Calu3 (cell line): ENCODE measurements at regions not wholly inside any gene's neighbourhood (a gene's known extent, or its start where the extent isn't known, plus 50 kb on each side); places are given as distances from the start of the nearest gene placed in this dataset.
"Not testable (repeated sequence)": the region's sequence is repeated elsewhere in the genome, so short reads cannot be mapped to it uniquely, and the experiment has no call there.

ENCODE experiments used
- BruUV-seq: library from RNA; stranded (reverse); fragments of 400-500 nt; replicated peaks from 2 replicates; lab custom pipeline; 2021; lab: Mats Ljungman, UMichigan
- CTCF ChIA-PET: fragments of 300-600 bp; sonication (Branson Sonifier 250); formaldehyde crosslinking; loops from one replicate; lab custom pipeline; 2022; ENCODE audit warnings: antibody characterized with exemption; lab: Charles Lee
- DNase-seq: peaks from one replicate; pipeline ENCODE4 v3.0.0; 2022
- H3K27ac Mint-ChIP-seq: one replicate; pipeline ENCODE4 v1.8.0; 2022; ENCODE audit warnings: mixed read lengths; ENCODE audit not compliant: unreplicated experiment
- H3K27me3 Mint-ChIP-seq: one replicate; pipeline ENCODE4 v1.8.0; 2022; ENCODE audit warnings: mixed read lengths; ENCODE audit not compliant: unreplicated experiment
- H3K36me3 Mint-ChIP-seq: one replicate; pipeline ENCODE4 v1.8.0; 2022; ENCODE audit warnings: mild to moderate bottlenecking, moderate library complexity, mixed read lengths; ENCODE audit not compliant: insufficient read depth, unreplicated experiment
- H3K4me1 Mint-ChIP-seq: one replicate; pipeline ENCODE4 v1.8.0; 2022; ENCODE audit warnings: mild to moderate bottlenecking, low read depth, mixed read lengths; ENCODE audit not compliant: unreplicated experiment
- H3K4me3 Mint-ChIP-seq: one replicate; pipeline ENCODE4 v1.8.0; 2022; ENCODE audit warnings: mild to moderate bottlenecking, low read depth, moderate library complexity, mixed read lengths; ENCODE audit not compliant: unreplicated experiment
- H3K9me3 Mint-ChIP-seq: one replicate; pipeline ENCODE4 v1.8.0; 2022; ENCODE audit warnings: low read depth, mixed read lengths; ENCODE audit not compliant: unreplicated experiment
- CTCF ChIP-seq: fragments of 200-600 bp; IDR thresholded peaks from one replicate; pipeline ENCODE4 v1.8.0; 2022; ENCODE audit warnings: antibody characterized with exemption; ENCODE audit not compliant: unreplicated experiment
- intact Hi-C: fragments of 100-400 bp; cut with micrococcal nuclease; formaldehyde crosslinking; loops from one replicate; pipeline ENCODE4 v1.10.0; 2022; ENCODE audit not compliant: unreplicated experiment

GRCh38 chr7:92909686-92910475, 73.5 kb upstream of the CDK6 start:
- no TSS peak for BruUV-seq
- Mint-ChIP-seq H3K27me3 (no peaks in the 10 kb centered on the region), H3K27ac (no peak overlapping the region), H3K9me3 (no peaks in the 10 kb centered on the region), H3K36me3 (no peaks in the 10 kb centered on the region), H3K4me3 (no peak overlapping the region), H3K4me1 (no peaks in the 10 kb centered on the region)
- no peak for TF ChIP-seq CTCF
- no peak for DNase-seq
- intact Hi-C loops, result loop anchor here (10.0 kb wide), 1 partner anchor 55 kb away; no protein-coding TSS in a partner anchor
- CTCF ChIA-PET, result no interaction called here

GRCh38 chr7:92904244-92905131, 68.1 kb upstream of the CDK6 start:
- Mint-ChIP-seq H3K27ac (no peak overlapping the region), H3K36me3 (no peaks in the 10 kb centered on the region), H3K9me3 (peaks cover 2% of the 10 kb centered on the region), H3K27me3 (no peaks in the 10 kb centered on the region), H3K4me3 (no peak overlapping the region), H3K4me1 (no peaks in the 10 kb centered on the region)
- DNase-seq, result peak; percentile 60
- CTCF ChIA-PET, result interaction anchor here (0.7 kb wide), 1 partner anchor 132 kb away, joined by 3 read pairs; no protein-coding TSS in a partner anchor
- no TSS peak for BruUV-seq
- intact Hi-C loops, result no loop called here
- TF ChIP-seq CTCF, result no peak

- Mint-ChIP-seq H3K9me3 (peaks cover 9% of the 10 kb centered on the region), H3K36me3 (no peaks in the 10 kb centered on the region), H3K27ac (no peak overlapping the region), H3K4me3 (no peak overlapping the region), H3K27me3 (no peaks in the 10 kb centered on the region), H3K4me1 (no peaks in the 10 kb centered on the region)
- CTCF ChIA-PET, result no interaction called here
- BruUV-seq, result no TSS peak
- intact Hi-C loops, result no loop called here
- no peak for DNase-seq
- TF ChIP-seq CTCF, result no peak
Measured at GRCh38 chr7:92898798-92899197, 62.4 kb upstream of the CDK6 start.

GRCh38 chr7:92894857-92895256, 58.5 kb upstream of the CDK6 start:
- BruUV-seq, H3K36me3 Mint-ChIP-seq, H3K27ac Mint-ChIP-seq, intact Hi-C loops, H3K4me1 Mint-ChIP-seq, CTCF ChIA-PET, H3K4me3 Mint-ChIP-seq, H3K27me3 Mint-ChIP-seq, H3K9me3 Mint-ChIP-seq, DNase-seq: not testable (repeated sequence)
